GM12878 (cell line): ENCODE measurements at regions not wholly inside any gene's neighbourhood (a gene's known extent, or its start where the extent isn't known, plus 50 kb on each side); places are given as distances from the start of the nearest gene placed in this dataset.

Source experiments
- CBFB ChIP-seq: IDR thresholded peaks from 2 replicates; pipeline ENCODE4 v1.6.1; 2016; ENCODE audit warnings: antibody characterized with exemption, low read depth
- CBX5 ChIP-seq: sonication (generic); IDR thresholded peaks from 2 replicates; pipeline ENCODE4 v1.6.1; 2016; ENCODE audit warnings: low read depth, moderate library complexity, mild to moderate bottlenecking, inconsistent platforms
- CTCF ChIP-seq, 3 experiments: IDR thresholded peaks in 2 of 3; conservative IDR thresholded peaks in 1 of 3; 2 replicates each; pipeline ENCODE4 v1.5.1; 2011; ENCODE audit warnings: low read depth in 3 of 3, low read length in 3 of 3, mild to moderate bottlenecking in 3 of 3, control low read depth in 2 of 3, moderate library complexity in 2 of 3, inconsistent platforms in 1 of 3, mixed read lengths in 1 of 3; ENCODE audit not compliant: control insufficient read depth in 2 of 3, insufficient read depth in 1 of 3; ENCODE audit errors: extremely low read depth in 1 of 3
- KLF5 ChIP-seq: fragments of 450-650 bp; IDR thresholded peaks from 2 replicates; pipeline ENCODE4 v1.6.1; 2014; ENCODE audit warnings: mild to moderate bottlenecking; ENCODE audit not compliant: partially characterized antibody
- MEF2A ChIP-seq: IDR thresholded peaks from 2 replicates; pipeline ENCODE4 v1.6.1; 2011; ENCODE audit warnings: low read depth, mild to moderate bottlenecking, low read length, moderate library complexity; ENCODE audit not compliant: insufficient read depth
- POLR2A ChIP-seq: IDR thresholded peaks from 2 replicates; pipeline ENCODE4 v1.6.1; 2011; ENCODE audit warnings: low read depth, mild to moderate bottlenecking, low read length

GRCh38 chr6:140437619-140438345, 1063.3 kb upstream of the CITED2 start:
- no peak for TF ChIP-seq CTCF (IDR thresholded peaks at IDR 0.05 in 2 of 3, conservative IDR thresholded peaks at IDR 0.05 in 1 of 3; ENCODE audit: control insufficient read depth in 2 of 3, extremely low read depth in 1 of 3, insufficient read depth in 1 of 3, low read depth in 3 of 3, low read length in 3 of 3)
- TF ChIP-seq POLR2A, result no peak
- TF ChIP-seq CBFB, result no peak
- TF ChIP-seq MEF2A, result no peak
- TF ChIP-seq KLF5, result no peak
- no peak for TF ChIP-seq CBX5
